Hematopoietic multipotent progenitor cell treated with erythropoietin and hydrocortisone succinate and interleukin-3 and kit ligand, for 17 days (in vitro differentiated cells): ENCODE measurements at regions not wholly inside any gene's neighbourhood (a gene's known extent, or its start where the extent isn't known, plus 50 kb on each side); places are given as distances from the start of the nearest gene placed in this dataset.
"Not testable (repeated sequence)": the region's sequence is repeated elsewhere in the genome, so short reads cannot be mapped to it uniquely, and the experiment has no call there.

Experiments used
- DNase-seq: peaks from one replicate; pipeline ENCODE4 v3.0.0-alpha.2; 2015; ENCODE audit warnings: low spot score

DNA sequence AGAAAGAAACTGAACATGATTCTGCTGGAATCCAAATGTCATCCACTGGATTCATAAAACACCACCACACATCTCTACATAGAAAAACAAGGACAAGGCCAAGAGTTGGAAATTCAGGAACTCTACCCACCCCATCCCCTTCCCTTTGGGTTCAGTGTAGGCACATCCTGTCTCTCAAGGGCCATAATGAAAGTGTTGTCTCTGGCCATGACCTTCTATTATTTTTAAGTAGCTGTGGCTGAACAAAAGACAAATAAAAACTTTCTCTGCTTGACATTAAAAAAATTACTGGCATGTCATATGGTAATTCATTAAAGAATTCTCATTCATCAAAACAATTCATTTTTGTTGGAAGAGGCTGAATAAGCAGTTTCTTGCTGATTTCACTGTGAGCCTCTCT lies 54.9 kb upstream of the ZBTB18 start:
- DNase-seq, result no peak

DNA sequence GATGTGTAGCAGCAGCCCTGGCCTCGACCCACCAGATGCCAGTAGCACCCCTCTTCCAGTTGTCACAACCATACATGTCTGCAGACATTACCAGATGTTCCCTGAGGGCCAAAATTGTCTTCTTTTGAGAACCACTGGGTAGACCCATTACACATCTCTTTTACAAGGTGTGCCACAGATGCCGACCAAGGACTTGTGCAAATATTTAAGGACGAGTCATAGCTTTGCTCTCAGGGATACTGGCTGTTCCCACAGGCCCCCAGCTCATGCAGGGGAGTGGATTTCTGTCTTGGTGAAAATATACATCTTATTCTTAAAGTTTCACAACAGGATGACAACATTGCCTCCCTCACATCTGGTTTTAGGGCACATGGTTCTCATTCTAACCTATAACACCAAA lies 59.4 kb upstream of the ZBTB18 start:
- DNase-seq, result no peak

DNA sequence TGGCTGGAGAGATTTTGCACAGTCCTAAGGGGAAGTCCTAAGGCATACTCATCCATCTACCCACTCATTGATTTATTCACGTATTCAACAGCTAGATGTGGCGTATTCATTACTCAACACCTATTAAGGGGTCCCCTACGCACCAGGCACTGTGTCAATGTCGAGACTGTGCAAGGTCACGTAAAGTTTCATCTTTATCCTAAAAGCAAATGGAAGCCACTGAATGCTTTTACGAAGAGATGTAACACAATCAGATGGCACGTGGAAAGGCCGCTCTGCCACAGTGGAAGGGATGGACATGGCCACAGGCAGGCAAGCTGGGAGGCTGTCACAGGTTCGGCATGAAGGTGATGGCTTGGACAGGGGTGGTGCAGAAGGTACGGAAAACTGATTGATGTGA lies 66.3 kb upstream of the ZBTB18 start:
- DNase-seq, result no peak

DNA sequence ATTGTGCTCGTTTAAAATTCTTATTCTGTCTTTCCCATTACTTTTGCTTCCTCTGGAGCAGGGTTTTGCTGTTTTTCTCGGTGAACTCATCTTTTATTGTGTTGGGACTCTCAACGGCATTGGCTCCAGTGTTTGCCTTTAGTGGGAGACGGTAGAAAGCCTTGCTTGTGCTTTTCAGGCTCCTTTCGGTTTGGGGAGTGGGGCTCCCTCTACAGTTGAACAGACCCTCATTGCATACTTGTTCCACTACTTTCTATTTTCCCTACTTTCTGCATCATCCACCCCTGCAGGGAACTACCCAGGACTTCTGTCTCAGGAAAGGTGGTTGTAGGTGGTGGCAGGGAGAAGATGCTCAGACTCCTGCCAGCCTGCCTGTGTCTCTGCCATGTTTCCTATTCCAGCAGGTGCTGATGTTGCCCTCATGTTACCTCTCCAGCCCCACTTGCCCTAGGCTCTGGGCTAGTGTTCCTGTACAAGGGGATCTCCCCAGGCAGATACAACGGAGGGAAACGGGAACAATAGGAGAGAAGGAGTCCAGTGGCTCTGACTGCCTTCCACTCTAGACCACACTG lies 68.5 kb upstream of the ZBTB18 start:
- no peak for DNase-seq

DNA sequence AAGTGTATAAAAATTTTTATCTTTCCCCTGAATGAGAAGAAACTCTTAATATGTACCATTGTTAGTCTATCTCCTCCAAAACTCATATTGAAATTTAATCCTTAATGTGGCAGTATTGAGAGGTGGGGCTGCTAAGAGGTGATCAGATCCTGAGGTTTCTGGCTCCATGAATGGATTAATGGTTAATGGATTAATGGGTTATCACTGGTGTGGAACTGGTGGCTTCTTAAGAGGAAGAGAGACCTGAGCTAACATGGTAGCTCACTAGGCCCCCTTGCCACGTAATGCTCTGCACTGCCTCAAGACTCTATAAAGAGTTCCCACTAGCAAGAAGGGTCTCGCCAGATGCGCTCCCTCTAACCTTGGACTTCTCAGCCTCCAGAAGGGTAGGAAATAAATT lies 70.6 kb upstream of the ZBTB18 start:
- DNase-seq, result no peak

DNA sequence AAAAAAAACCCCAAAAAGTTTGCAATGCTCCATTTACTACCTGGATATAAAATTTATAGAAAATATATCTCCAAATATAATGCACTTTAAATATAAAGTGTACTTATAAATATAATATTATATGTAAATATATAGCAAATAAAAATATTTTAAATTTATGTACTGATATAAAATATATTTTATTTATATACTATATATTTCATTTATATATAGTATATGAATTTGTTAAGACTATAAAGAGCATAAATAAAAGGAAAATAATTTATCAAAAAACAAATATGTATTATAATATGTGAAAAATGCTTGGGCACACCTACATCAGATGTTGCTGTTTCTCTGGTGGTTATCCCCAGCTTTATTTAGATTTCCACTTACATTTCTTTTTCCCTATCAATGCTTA lies 71.0 kb upstream of the ZBTB18 start:
- no peak for DNase-seq

DNA sequence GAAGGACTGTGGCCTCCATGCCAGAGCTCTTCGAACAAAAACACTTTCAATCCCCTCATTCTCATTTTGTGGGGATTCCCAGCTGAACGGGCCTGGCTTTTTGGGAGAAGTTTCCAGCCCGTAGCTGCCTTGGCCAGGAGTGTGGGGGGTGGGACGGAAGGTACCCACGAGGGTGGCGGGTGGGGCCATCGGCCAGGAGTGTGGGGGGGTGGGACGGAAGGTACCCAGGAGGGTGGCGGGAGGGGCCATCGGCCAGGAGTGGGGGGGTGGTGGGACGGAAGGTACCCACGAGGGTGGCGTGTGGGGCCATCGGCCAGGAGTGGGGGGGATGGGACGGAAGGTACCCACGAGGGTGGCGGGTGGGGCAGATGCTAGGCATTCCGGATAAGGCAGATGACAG lies 71.7 kb upstream of the ZBTB18 start:
- DNase-seq, result no peak

GRCh38 chr1:243977094-243977493 lies 74.0 kb upstream of the ZBTB18 start:
- DNase-seq, result no peak

- DNase-seq, result no peak
Observed at GRCh38 chr1:243974451-243975292, 76.4 kb upstream of the ZBTB18 start.

- DNase-seq, result no peak
Observed at GRCh38 chr1:243973169-243973568, 77.9 kb upstream of the ZBTB18 start.

GRCh38 chr1:243970077-243970476 lies 81.0 kb upstream of the ZBTB18 start:
- no peak for DNase-seq

DNA sequence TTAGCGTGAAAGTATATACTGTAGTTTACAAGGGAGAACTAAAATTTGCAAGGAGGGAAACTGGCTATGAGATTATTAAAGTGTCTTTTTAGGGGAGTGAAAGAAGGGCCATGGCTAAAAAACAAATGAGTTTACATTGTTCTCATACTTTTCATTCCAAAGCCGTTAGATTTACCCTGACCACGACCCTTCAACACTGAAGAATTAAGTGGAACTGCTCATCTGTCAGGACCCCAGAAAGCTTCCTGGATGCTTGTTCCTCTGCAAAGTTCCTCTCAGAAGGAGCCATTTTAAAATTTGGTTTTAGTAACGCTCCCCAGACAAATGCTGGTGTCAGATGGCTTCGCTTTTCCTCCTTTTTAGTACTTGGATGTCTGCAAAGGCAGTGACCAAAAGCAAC lies 82.7 kb upstream of the ZBTB18 start:
- no peak for DNase-seq

- no peak for DNase-seq
Observed at GRCh38 chr1:243964915-243965314, 86.2 kb upstream of the ZBTB18 start.

DNA sequence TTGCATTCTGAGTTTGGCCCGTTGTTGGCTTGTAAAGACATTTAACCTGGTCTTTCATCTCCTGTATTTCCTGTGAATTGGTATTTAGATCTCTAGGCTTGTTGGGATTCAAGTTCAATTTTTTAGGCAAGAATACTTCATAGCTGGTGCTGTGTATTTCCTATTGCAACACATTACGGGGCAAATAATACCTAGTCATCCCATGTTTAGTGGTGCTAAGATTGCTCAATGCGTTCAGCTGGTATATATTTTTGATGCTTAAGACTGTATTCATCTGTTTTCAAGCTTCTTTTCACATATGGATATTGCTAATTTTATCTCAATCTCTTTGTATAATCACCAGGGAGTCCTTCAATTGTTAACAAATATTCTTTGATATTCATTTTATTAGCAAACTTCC lies 87.5 kb upstream of the ZBTB18 start:
- DNase-seq, result no peak

- DNase-seq, result no peak
Observed at GRCh38 chr1:243962541-243962940, 88.5 kb upstream of the ZBTB18 start.

DNA sequence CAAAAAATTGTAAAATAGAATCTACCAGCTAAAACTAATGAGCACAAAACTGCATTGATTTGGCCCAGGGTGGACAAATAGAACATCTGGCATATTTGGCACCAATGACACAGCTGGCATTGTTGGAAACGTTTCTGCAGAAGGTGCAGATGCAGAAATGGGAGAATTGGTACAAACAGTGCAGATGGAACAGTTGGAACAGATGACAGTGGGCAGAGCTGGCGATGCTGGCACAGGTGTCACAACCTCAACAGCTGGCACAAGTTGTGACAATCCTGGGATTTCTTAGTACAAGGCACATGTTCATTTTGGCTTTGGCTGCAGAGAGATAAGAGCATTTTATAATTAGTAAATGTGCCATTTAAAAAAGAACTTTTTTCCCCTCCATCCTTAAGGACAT lies 91.1 kb upstream of the ZBTB18 start:
- no peak for DNase-seq

GRCh38 chr1:243957141-243957540 lies 93.9 kb upstream of the ZBTB18 start:
- no peak for DNase-seq

DNA sequence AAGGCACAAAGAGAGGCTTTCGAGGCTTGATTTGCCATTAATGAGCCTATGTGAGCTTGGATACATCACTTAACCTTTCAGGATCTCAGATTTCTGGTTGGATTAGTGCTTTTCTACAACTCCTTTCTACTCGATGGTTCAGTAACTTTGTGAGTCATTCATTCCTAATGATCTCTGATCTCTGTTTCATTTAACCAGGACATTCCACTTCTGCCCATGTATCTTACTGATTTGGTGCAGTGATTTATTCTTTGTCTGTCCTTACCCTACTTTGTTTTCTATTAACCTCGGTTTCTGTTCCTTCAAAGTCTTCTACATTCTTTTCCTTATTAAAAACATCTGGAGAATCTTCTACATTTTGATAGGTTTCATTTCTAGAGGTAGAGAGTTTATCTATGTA lies 94.6 kb upstream of the ZBTB18 start:
- DNase-seq, result no peak

- DNase-seq, result not testable (repeated sequence)
Observed at GRCh38 chr1:243951207-243951606, 99.9 kb upstream of the ZBTB18 start.

DNA sequence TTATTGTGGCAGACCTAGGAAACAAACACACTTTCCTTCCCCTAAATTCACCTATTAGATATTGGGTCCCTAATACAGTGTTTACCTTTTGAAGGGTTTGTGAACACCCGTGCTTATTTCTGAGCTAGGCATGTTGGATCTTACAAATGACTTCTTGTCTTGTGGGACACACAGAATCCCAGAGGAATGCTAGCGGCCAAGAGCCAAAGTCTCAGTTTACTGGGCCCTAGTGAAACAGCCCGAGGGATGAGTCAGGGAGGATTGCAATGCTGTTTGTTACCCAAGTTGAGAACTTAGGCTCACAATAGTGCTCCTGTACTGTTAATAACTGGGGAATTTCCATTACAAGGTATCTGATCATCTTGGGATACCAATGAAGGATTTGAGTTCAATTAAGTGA lies 100.1 kb upstream of the AKT3 start:
- DNase-seq, result no peak

DNA sequence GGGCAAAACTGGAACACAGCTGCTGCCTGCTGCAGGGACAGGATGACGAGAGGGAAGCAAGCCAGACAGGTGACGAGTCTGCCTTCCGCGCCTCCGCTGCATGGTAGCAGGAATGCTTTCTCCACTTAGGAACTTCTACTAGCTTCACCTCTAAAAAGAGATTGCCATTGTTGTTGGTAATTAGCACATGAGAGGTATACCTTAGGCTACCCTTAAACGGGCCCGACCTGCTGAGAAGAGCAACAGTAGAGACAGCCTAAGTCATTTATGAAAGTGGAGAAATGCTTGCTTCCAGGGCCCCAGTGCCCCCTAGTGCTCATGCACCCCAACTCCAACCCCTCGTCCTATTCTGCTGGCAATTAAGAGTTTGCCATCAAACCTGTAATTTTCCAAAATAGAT lies 96.9 kb upstream of the AKT3 start:
- no peak for DNase-seq

DNA sequence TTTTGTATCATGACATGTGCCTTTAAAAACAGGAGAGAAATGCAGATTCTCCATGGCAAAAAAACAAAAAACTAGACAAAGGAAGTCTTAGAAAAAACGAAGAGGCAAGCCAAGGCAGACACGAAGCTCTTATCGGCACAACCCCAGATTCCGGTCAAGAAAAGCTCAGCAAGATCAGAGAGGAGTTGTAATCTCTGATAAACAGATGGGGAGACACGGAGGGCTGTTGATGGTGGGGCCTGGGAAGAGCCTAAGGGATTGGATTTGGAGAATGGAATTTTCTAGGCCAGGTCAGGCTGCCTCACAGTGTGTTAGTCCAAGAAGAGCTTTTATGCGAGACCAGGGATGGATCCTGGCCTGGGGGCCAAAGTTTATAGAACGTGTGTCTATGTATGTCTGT lies 96.2 kb upstream of the AKT3 start:
- no peak for DNase-seq

DNA sequence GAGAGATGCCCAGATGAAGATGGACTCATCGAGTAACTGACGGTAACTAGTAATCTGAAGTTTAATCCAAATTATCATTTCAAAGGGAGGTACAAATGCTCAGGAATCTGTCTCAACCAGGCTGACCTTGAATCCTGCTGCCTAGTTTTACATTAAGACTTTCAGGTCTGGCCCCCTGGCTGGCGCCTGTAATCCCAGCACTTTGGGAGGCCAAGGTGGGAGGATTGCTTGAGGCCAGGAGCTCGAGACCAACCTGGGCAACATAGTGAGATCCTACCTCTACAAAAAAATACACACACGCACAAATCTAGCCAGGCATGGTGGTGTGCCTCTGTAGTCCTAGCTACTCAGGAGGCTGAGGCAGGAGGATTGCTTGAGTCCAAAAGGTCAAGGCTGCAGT lies 95.7 kb upstream of the AKT3 start:
- no peak for DNase-seq
